GM23338 (cell line): ENCODE measurements at regions not wholly inside any gene's neighbourhood (a gene's known extent, or its start where the extent isn't known, plus 50 kb on each side); places are given as distances from the start of the nearest gene placed in this dataset.
A peak's percentile ranks its signal among the peaks of the same experiment; 100 is the strongest.

ENCODE experiments used
- ATAC-seq: fragments of 200-7000 bp; cut with Tn5 transposase; 3 replicates; pipeline ENCODE4 v1.9.1; 2020
- DNase-seq: peaks from one replicate; pipeline ENCODE4 v3.0.0-alpha.2; 2015; ENCODE audit warnings: low spot score
- H2AFZ ChIP-seq: fragments of 200-600 bp; sonication (generic); 2 replicates; pipeline ENCODE4 v1.8.0; 2016; ENCODE audit warnings: antibody characterized with exemption, mild to moderate bottlenecking, moderate library complexity
- H3F3A ChIP-seq: fragments of 200-600 bp; sonication (generic); replicated peaks from 2 replicates; pipeline ENCODE4 v1.8.0; 2017; ENCODE audit warnings: antibody characterized with exemption, mixed run types, low read depth
- H3K27ac ChIP-seq: fragments of 200-600 bp; sonication (generic); 2 replicates; pipeline ENCODE4 v1.6.1; 2016; ENCODE audit warnings: low read depth
- H3K27me3 ChIP-seq: fragments of 200-600 bp; sonication (generic); 2 replicates; pipeline ENCODE4 v1.8.0; 2016; ENCODE audit warnings: mild to moderate bottlenecking, mixed run types, moderate library complexity; ENCODE audit not compliant: insufficient read depth
- H3K36me3 ChIP-seq: fragments of 200-600 bp; sonication (generic); 2 replicates; pipeline ENCODE4 v1.8.0; 2016; ENCODE audit warnings: mild to moderate bottlenecking; ENCODE audit not compliant: insufficient read depth
- H3K4me1 ChIP-seq: fragments of 200-600 bp; sonication (generic); 2 replicates; pipeline ENCODE4 v1.8.0; 2016; ENCODE audit warnings: mild to moderate bottlenecking, moderate library complexity; ENCODE audit not compliant: insufficient read depth
- H3K4me2 ChIP-seq: fragments of 200-600 bp; sonication (generic); 2 replicates; pipeline ENCODE4 v1.7.1; 2017; ENCODE audit warnings: mixed run types
- H3K4me3 ChIP-seq: fragments of 200-600 bp; sonication (generic); 2 replicates; pipeline ENCODE4 v1.6.1; 2016; ENCODE audit warnings: mixed run types
- H3K79me2 ChIP-seq: fragments of 200-600 bp; sonication (generic); replicated peaks from 2 replicates; pipeline ENCODE4 v1.8.0; 2017; ENCODE audit warnings: mild to moderate bottlenecking; ENCODE audit not compliant: insufficient read depth
- H3K9me2 ChIP-seq: fragments of 200-600 bp; sonication (generic); 2 replicates; pipeline ENCODE4 v1.8.0; 2017; ENCODE audit not compliant: insufficient read depth
- H4K20me1 ChIP-seq: fragments of 200-600 bp; sonication (generic); replicated peaks from 2 replicates; pipeline ENCODE4 v1.8.0; 2017; ENCODE audit warnings: mild to moderate bottlenecking; ENCODE audit not compliant: insufficient read depth
- H3K27ac Mint-ChIP-seq: 2 replicates; pipeline ENCODE4 v1.8.0; 2020; ENCODE audit warnings: inconsistent platforms, mild to moderate bottlenecking, moderate library complexity, mixed read lengths
- H3K27me3 Mint-ChIP-seq: 3 replicates; pipeline ENCODE4 v1.8.0; 2022; ENCODE audit warnings: low read depth, mild to moderate bottlenecking, moderate library complexity, mixed read lengths, inconsistent platforms; ENCODE audit not compliant: insufficient read depth, poor library complexity
- H3K36me3 Mint-ChIP-seq: 3 replicates; pipeline ENCODE4 v1.8.0; 2021; ENCODE audit warnings: low read depth, mild to moderate bottlenecking, inconsistent platforms, moderate library complexity, mixed read lengths
- H3K4me1 Mint-ChIP-seq: 3 replicates; pipeline ENCODE4 v1.8.0; 2020; ENCODE audit warnings: mild to moderate bottlenecking, inconsistent platforms, mixed read lengths
- H3K4me3 Mint-ChIP-seq: 3 replicates; pipeline ENCODE4 v1.8.0; 2021; ENCODE audit warnings: moderate library complexity, mild to moderate bottlenecking, inconsistent platforms, mixed read lengths
- H3K9me3 Mint-ChIP-seq: 3 replicates; pipeline ENCODE4 v1.8.0; 2020; ENCODE audit warnings: moderate library complexity, mild to moderate bottlenecking, inconsistent platforms, mixed read lengths
- NANOG ChIP-seq: IDR thresholded peaks from 2 replicates; pipeline ENCODE4 v1.6.1; 2016; ENCODE audit warnings: antibody characterized with exemption, borderline replicate concordance
- TF ChIP-seq, protein P1 (sequence below), 2 experiments: fragments of 200-600 bp in 1 of 2; sonication (generic) in 1 of 2; conservative IDR thresholded peaks; 2 replicates each; pipeline versions ENCODE4 v1.5.1 to v1.6.1; 2016 to 2017; ENCODE audit warnings: antibody characterized with exemption in 2 of 2, low read depth in 2 of 2, mild to moderate bottlenecking in 2 of 2, moderate library complexity in 1 of 2
- TF ChIP-seq, protein P2 (sequence below): IDR thresholded peaks from one replicate; pipeline ENCODE4 v1.6.1; 2018; ENCODE audit warnings: antibody characterized with exemption; ENCODE audit not compliant: unreplicated experiment
- TF ChIP-seq, protein P3 (sequence below): IDR thresholded peaks from 2 replicates; pipeline ENCODE4 v1.6.1; 2016; ENCODE audit warnings: antibody characterized with exemption

DNA sequence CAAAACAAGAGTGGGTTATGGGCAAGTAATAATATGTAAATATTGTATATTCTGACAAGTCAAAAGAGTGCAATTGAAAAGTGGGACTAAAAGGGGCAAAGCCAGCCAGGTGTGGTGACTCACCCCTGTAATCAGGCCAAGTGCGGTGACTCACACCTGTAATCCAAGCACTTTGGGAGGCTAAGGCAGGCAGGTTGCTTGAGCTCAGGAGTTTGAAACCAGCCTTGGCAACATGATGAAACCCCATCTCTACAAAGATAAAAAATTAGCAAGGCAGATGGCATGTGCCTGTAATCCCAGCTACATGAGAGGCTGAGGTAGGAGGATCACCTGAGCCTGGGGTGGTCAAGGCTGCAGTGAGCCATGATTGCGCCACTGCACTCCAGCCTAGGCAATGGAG is 304.0 kb downstream of the HHIPL2 start:
- Histone ChIP-seq H3K36me3 (no peaks in the 10 kb centered on the region), H3K79me2 (no peaks in the 10 kb centered on the region), H3K9me2 (no peaks in the 10 kb centered on the region; the same call in 1 of the 2 replicates), H3K27me3 (no peaks in the 10 kb centered on the region), H3K4me2 (no peak overlapping the region), H2AFZ (no peak overlapping the region), H3K27ac (no peak overlapping the region), H3K4me3 (no peak overlapping the region), H4K20me1 (no peaks in the 10 kb centered on the region), H3K4me1 (peaks cover 55% of the 10 kb centered on the region), H3F3A (no peaks in the 10 kb centered on the region)
- Mint-ChIP-seq H3K27me3 (peaks cover 5% of the 10 kb centered on the region), H3K4me3 (no peak overlapping the region), H3K9me3 (no peaks in the 10 kb centered on the region), H3K36me3 (no peaks in the 10 kb centered on the region), H3K27ac (no peak overlapping the region), H3K4me1 (peaks cover 45% of the 10 kb centered on the region)
- ATAC-seq (no peak), DNase-seq (no peak)
- no peak for TF ChIP-seq NANOG
- TF ChIP-seq, protein P1, sequence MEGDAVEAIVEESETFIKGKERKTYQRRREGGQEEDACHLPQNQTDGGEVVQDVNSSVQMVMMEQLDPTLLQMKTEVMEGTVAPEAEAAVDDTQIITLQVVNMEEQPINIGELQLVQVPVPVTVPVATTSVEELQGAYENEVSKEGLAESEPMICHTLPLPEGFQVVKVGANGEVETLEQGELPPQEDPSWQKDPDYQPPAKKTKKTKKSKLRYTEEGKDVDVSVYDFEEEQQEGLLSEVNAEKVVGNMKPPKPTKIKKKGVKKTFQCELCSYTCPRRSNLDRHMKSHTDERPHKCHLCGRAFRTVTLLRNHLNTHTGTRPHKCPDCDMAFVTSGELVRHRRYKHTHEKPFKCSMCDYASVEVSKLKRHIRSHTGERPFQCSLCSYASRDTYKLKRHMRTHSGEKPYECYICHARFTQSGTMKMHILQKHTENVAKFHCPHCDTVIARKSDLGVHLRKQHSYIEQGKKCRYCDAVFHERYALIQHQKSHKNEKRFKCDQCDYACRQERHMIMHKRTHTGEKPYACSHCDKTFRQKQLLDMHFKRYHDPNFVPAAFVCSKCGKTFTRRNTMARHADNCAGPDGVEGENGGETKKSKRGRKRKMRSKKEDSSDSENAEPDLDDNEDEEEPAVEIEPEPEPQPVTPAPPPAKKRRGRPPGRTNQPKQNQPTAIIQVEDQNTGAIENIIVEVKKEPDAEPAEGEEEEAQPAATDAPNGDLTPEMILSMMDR (conservative IDR thresholded peaks at IDR 0.05; ENCODE audit: low read depth in 2 of 2) = no peak

DNA sequence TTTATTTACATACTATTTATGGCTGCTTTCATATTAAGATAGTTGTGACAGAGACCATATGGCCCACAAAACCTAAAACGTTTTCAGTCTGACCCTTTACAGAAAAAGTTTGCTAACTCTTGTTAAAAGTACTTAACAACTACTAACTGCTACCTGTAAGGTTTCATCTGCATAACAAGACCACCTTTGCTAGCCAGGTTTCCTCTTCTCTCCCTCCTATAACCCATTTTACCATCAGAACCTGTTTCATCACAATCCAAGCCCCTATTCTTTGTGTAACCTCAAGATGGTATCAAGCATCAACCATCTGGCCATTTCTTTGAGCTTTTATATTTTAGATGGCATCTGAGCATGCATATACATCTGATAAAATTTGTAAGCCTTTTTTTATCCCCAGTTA is 305.4 kb downstream of the HHIPL2 start:
- Mint-ChIP-seq H3K36me3 (peaks cover under 1% of the 10 kb centered on the region; the same call in 1 of the 3 replicates), H3K27ac (peak overlapping the region; percentile 11; the same call in 1 of the 2 replicates), H3K9me3 (no peaks in the 10 kb centered on the region), H3K4me3 (no peak overlapping the region), H3K27me3 (peaks cover 3% of the 10 kb centered on the region), H3K4me1 (peaks cover 37% of the 10 kb centered on the region)
- H3K36me3 ChIP-seq = no peaks in the 10 kb centered on the region
- no peak overlapping the region for H2AFZ ChIP-seq
- H3K9me2 ChIP-seq = no peaks in the 10 kb centered on the region; the same call in none of the 2 replicates
- H3K79me2 ChIP-seq = no peaks in the 10 kb centered on the region
- TF ChIP-seq NANOG = 0 out of 2 replicates have a peak, but pooled peaks have one; percentile 49
- TF ChIP-seq, protein P2, sequence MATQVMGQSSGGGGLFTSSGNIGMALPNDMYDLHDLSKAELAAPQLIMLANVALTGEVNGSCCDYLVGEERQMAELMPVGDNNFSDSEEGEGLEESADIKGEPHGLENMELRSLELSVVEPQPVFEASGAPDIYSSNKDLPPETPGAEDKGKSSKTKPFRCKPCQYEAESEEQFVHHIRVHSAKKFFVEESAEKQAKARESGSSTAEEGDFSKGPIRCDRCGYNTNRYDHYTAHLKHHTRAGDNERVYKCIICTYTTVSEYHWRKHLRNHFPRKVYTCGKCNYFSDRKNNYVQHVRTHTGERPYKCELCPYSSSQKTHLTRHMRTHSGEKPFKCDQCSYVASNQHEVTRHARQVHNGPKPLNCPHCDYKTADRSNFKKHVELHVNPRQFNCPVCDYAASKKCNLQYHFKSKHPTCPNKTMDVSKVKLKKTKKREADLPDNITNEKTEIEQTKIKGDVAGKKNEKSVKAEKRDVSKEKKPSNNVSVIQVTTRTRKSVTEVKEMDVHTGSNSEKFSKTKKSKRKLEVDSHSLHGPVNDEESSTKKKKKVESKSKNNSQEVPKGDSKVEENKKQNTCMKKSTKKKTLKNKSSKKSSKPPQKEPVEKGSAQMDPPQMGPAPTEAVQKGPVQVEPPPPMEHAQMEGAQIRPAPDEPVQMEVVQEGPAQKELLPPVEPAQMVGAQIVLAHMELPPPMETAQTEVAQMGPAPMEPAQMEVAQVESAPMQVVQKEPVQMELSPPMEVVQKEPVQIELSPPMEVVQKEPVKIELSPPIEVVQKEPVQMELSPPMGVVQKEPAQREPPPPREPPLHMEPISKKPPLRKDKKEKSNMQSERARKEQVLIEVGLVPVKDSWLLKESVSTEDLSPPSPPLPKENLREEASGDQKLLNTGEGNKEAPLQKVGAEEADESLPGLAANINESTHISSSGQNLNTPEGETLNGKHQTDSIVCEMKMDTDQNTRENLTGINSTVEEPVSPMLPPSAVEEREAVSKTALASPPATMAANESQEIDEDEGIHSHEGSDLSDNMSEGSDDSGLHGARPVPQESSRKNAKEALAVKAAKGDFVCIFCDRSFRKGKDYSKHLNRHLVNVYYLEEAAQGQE = no peak
- peak overlapping the region; percentile 15 for H3K4me2 ChIP-seq
- peaks cover 45% of the 10 kb centered on the region for H3K4me1 ChIP-seq
- DNase-seq (peak; percentile 27), ATAC-seq (no peak)
- H3K27ac ChIP-seq = peak overlapping the region; percentile 13
- no peaks in the 10 kb centered on the region for H3F3A ChIP-seq
- no peaks in the 10 kb centered on the region for H4K20me1 ChIP-seq
- no peaks in the 10 kb centered on the region for H3K27me3 ChIP-seq
- no peak overlapping the region for H3K4me3 ChIP-seq

DNA sequence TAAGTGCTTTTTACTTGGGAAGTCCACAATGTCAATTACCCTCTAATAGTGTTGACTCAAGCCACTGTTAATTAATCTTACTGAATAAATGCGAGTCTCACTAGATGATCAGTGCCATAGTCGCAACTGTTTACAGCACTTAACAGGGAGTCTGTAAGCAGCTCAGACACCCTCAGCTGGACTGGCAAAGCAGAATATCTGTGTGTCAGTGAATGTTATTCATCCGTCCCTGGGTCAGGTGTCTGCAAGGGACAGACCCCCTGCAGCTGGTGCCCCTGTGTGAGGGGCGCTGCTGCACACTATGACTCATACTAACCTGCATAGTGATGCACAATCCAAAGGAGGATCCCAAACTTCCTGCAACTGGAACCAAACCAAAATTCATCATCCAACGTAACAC is 306.5 kb downstream of the HHIPL2 start:
- Mint-ChIP-seq H3K4me3 (no peak overlapping the region), H3K4me1 (peaks cover 30% of the 10 kb centered on the region), H3K9me3 (no peaks in the 10 kb centered on the region), H3K27ac (no peak overlapping the region), H3K27me3 (peaks cover 5% of the 10 kb centered on the region), H3K36me3 (peaks cover 3% of the 10 kb centered on the region; the same call in 1 of the 3 replicates)
- H3F3A ChIP-seq = no peaks in the 10 kb centered on the region
- ATAC-seq (no peak), DNase-seq (no peak)
- H4K20me1 ChIP-seq = no peaks in the 10 kb centered on the region
- no peaks in the 10 kb centered on the region for H3K36me3 ChIP-seq
- no peaks in the 10 kb centered on the region for H3K79me2 ChIP-seq
- peaks cover 1% of the 10 kb centered on the region for H3K9me2 ChIP-seq
- no peak overlapping the region for H3K4me3 ChIP-seq
- H3K4me2 ChIP-seq = peak overlapping the region; percentile 8; the same call in 1 of the 2 replicates
- TF ChIP-seq, protein P3, sequence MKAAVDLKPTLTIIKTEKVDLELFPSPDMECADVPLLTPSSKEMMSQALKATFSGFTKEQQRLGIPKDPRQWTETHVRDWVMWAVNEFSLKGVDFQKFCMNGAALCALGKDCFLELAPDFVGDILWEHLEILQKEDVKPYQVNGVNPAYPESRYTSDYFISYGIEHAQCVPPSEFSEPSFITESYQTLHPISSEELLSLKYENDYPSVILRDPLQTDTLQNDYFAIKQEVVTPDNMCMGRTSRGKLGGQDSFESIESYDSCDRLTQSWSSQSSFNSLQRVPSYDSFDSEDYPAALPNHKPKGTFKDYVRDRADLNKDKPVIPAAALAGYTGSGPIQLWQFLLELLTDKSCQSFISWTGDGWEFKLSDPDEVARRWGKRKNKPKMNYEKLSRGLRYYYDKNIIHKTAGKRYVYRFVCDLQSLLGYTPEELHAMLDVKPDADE = no peak
- H3K27me3 ChIP-seq = no peaks in the 10 kb centered on the region
- no peak overlapping the region for H3K27ac ChIP-seq
- 0 out of 2 replicates have a peak overlapping the region, but pooled peaks have one; percentile 40 for H2AFZ ChIP-seq
- peaks cover 41% of the 10 kb centered on the region for H3K4me1 ChIP-seq
